IMR-90 (cell line): ENCODE measurements at regions not wholly inside any gene's neighbourhood (a gene's known extent, or its start where the extent isn't known, plus 50 kb on each side); places are given as distances from the start of the nearest gene placed in this dataset.

Source experiments
- ATAC-seq: fragments of 200-7000 bp; cut with Tn5 transposase; 2 replicates; pipeline ENCODE4 v1.9.1; 2020; ENCODE audit warnings: low read depth, mild to moderate bottlenecking, moderate library complexity
- BruUV-seq: library from RNA; stranded (reverse); fragments of 400-500 nt; replicated peaks from 2 replicates; lab custom pipeline; 2021; lab: Mats Ljungman, UMichigan
- CTCF ChIA-PET: fragments of 300-600 bp; formaldehyde crosslinking; extraction: SDS; loops from one replicate; lab custom pipeline; 2021; ENCODE audit warnings: antibody characterized with exemption; lab: Yijun Ruan, JAX
- POLR2A ChIA-PET: fragments of 300-600 bp; sonication (Branson Sonifier 250); formaldehyde crosslinking; loops from one replicate; lab custom pipeline; 2022; ENCODE audit warnings: antibody characterized with exemption; ENCODE audit not compliant: unreplicated experiment; lab: Charles Lee
- DNase-seq: peaks from one replicate; pipeline ENCODE4 v3.0.0; 2013
- H2AFZ ChIP-seq: replicated peaks from 2 replicates; pipeline ENCODE3; 2013; ENCODE audit warnings: low read length, mild to moderate bottlenecking; ENCODE audit not compliant: poor library complexity
- H2AK5ac ChIP-seq: 2 replicates; pipeline ENCODE4 v1.6.1; 2013; ENCODE audit warnings: low read depth, low read length, inconsistent platforms
- H2AK9ac ChIP-seq: replicated peaks from 2 replicates; pipeline ENCODE3; 2013; ENCODE audit warnings: mild to moderate bottlenecking, low read depth, low read length, moderate library complexity; ENCODE audit not compliant: poor library complexity
- H2BK120ac ChIP-seq: 2 replicates; pipeline ENCODE4 v1.6.1; 2013; ENCODE audit warnings: low read depth, low read length, inconsistent platforms
- H2BK15ac ChIP-seq: 3 replicates; pipeline ENCODE4 v1.6.1; 2013; ENCODE audit warnings: low read depth, low read length, inconsistent platforms
- H2BK20ac ChIP-seq: 2 replicates; pipeline ENCODE4 v1.6.1; 2013; ENCODE audit warnings: low read depth, mild to moderate bottlenecking, inconsistent platforms, low read length, moderate library complexity
- H2BK5ac ChIP-seq: 2 replicates; pipeline ENCODE4 v1.6.1; 2013; ENCODE audit warnings: mild to moderate bottlenecking, low read depth, low read length, inconsistent platforms; ENCODE audit not compliant: poor library complexity, severe bottlenecking
- H3K14ac ChIP-seq: replicated peaks from 2 replicates; pipeline ENCODE4 v1.6.1; 2013; ENCODE audit warnings: low read depth, low read length, inconsistent platforms
- H3K18ac ChIP-seq: 2 replicates; pipeline ENCODE4 v1.6.1; 2013; ENCODE audit warnings: low read depth, low read length, control low read depth
- H3K23ac ChIP-seq: 2 replicates; pipeline ENCODE4 v1.6.1; 2013; ENCODE audit warnings: low read depth, low read length, inconsistent platforms
- H3K27ac ChIP-seq: 2 replicates; pipeline ENCODE4 v1.5.1; 2013; ENCODE audit warnings: mild to moderate bottlenecking, control low read depth, low read length; ENCODE audit not compliant: insufficient read depth
- H3K27me3 ChIP-seq: 2 replicates; pipeline ENCODE4 v1.6.1; 2013; ENCODE audit warnings: low read length; ENCODE audit not compliant: control insufficient read depth, insufficient read depth
- H3K36me3 ChIP-seq: 2 replicates; pipeline ENCODE4 v1.6.1; 2013; ENCODE audit warnings: low read length, mixed read lengths; ENCODE audit not compliant: control insufficient read depth, insufficient read depth
- H3K4ac ChIP-seq: 2 replicates; pipeline ENCODE4 v1.6.1; 2013; ENCODE audit warnings: low read depth, low read length, inconsistent platforms
- H3K4me1 ChIP-seq: 2 replicates; pipeline ENCODE4 v1.6.1; 2013; ENCODE audit warnings: low read length, mixed read lengths; ENCODE audit not compliant: control insufficient read depth, insufficient read depth
- H3K4me2 ChIP-seq: 2 replicates; pipeline ENCODE4 v1.6.1; 2013; ENCODE audit warnings: low read depth, mild to moderate bottlenecking, control low read depth, low read length, moderate library complexity
- H3K4me3 ChIP-seq: 2 replicates; pipeline ENCODE4 v1.5.1; 2013; ENCODE audit warnings: low read depth, mild to moderate bottlenecking, control low read depth, low read length, moderate library complexity; ENCODE audit not compliant: insufficient read depth
- H3K56ac ChIP-seq: 2 replicates; pipeline ENCODE4 v1.6.1; 2013; ENCODE audit warnings: low read length, inconsistent platforms; ENCODE audit not compliant: insufficient read depth; ENCODE audit errors: extremely low read depth
- H3K79me1 ChIP-seq, 2 experiments: 2 replicates each; pipeline ENCODE4 v1.6.1; 2013; ENCODE audit warnings: low read length in 2 of 2, inconsistent platforms in 1 of 2, low read depth in 1 of 2
- H3K9ac ChIP-seq: 2 replicates; pipeline ENCODE4 v1.6.1; 2013; ENCODE audit warnings: low read depth, low read length, control low read depth
- H3K9me1 ChIP-seq: 2 replicates; pipeline ENCODE4 v1.6.1; 2013; ENCODE audit warnings: low read length, inconsistent platforms; ENCODE audit not compliant: insufficient read depth
- H3K9me3 ChIP-seq: 2 replicates; pipeline ENCODE4 v1.6.1; 2013; ENCODE audit warnings: low read length; ENCODE audit not compliant: control insufficient read depth, insufficient read depth
- H4K20me1 ChIP-seq: 2 replicates; pipeline ENCODE4 v1.6.1; 2013; ENCODE audit warnings: low read length, inconsistent platforms; ENCODE audit not compliant: insufficient read depth
- H4K5ac ChIP-seq: 2 replicates; pipeline ENCODE4 v1.6.1; 2013; ENCODE audit warnings: mild to moderate bottlenecking, low read depth, low read length, control low read depth
- H4K8ac ChIP-seq, 2 experiments: 2 replicates each; pipeline ENCODE4 v1.6.1; 2013; ENCODE audit warnings: low read depth in 2 of 2, low read length in 2 of 2, control low read depth in 1 of 2, inconsistent platforms in 1 of 2
- H4K91ac ChIP-seq: 2 replicates; pipeline ENCODE4 v1.6.1; 2013; ENCODE audit warnings: low read depth, low read length, inconsistent platforms; ENCODE audit not compliant: insufficient read depth
- BHLHE40 ChIP-seq: fragments of 150-350 bp; IDR thresholded peaks from 2 replicates; pipeline ENCODE4 v1.6.1; 2016; ENCODE audit warnings: mild to moderate bottlenecking, low read depth, low read length
- CEBPB ChIP-seq: IDR thresholded peaks from 2 replicates; pipeline ENCODE4 v1.6.1; 2012; ENCODE audit warnings: low read depth, low read length, improper control_type of control experiment
- CHD1 ChIP-seq: IDR thresholded peaks from 2 replicates; pipeline ENCODE4 v1.6.1; 2012; ENCODE audit warnings: low read depth, low read length, improper control_type of control experiment
- ELK1 ChIP-seq: fragments of 150-350 bp; IDR thresholded peaks from 2 replicates; pipeline ENCODE4 v1.6.1; 2016; ENCODE audit warnings: low read depth, mild to moderate bottlenecking, low read length, moderate library complexity, borderline replicate concordance
- FOS ChIP-seq: fragments of 150-350 bp; IDR thresholded peaks from 2 replicates; pipeline ENCODE4 v1.6.1; 2016; ENCODE audit warnings: low read depth, low read length
- MAFK ChIP-seq: IDR thresholded peaks from 2 replicates; pipeline ENCODE4 v1.6.1; 2012; ENCODE audit warnings: low read depth, low read length, improper control_type of control experiment
- MAZ ChIP-seq: IDR thresholded peaks from 2 replicates; pipeline ENCODE4 v1.6.1; 2012; ENCODE audit warnings: low read depth, mild to moderate bottlenecking, low read length, improper control_type of control experiment, moderate library complexity, borderline replicate concordance
- MXI1 ChIP-seq: IDR thresholded peaks from 2 replicates; pipeline ENCODE4 v1.6.1; 2012; ENCODE audit warnings: low read depth, mild to moderate bottlenecking, low read length, moderate library complexity, borderline replicate concordance
- POLR2A ChIP-seq: IDR thresholded peaks from 2 replicates; pipeline ENCODE4 v1.6.1; 2012; ENCODE audit warnings: mild to moderate bottlenecking, low read depth, low read length
- RAD21 ChIP-seq: IDR thresholded peaks from 2 replicates; pipeline ENCODE4 v1.6.1; 2012; ENCODE audit warnings: low read length, improper control_type of control experiment
- RCOR1 ChIP-seq: IDR thresholded peaks from 2 replicates; pipeline ENCODE4 v1.6.1; 2012; ENCODE audit warnings: mild to moderate bottlenecking, low read length, improper control_type of control experiment; ENCODE audit not compliant: insufficient replicate concordance
- RFX5 ChIP-seq: IDR thresholded peaks from 2 replicates; pipeline ENCODE4 v1.8.0; 2012; ENCODE audit warnings: low read depth, mild to moderate bottlenecking, low read length, moderate library complexity
- SMC3 ChIP-seq: fragments of 150-350 bp; IDR thresholded peaks from 2 replicates; pipeline ENCODE4 v1.6.1; 2016; ENCODE audit warnings: low read depth, mild to moderate bottlenecking, antibody characterized with exemption, low read length, moderate library complexity
- USF2 ChIP-seq: fragments of 150-350 bp; IDR thresholded peaks from 2 replicates; pipeline ENCODE4 v1.6.1; 2017; ENCODE audit warnings: mild to moderate bottlenecking, antibody characterized with exemption, low read length, low read depth
- WGBS, 2 experiments: methylation state at CpG; one replicate each; pipeline versions ENCODE4 v1.1.5 to v1.1.7; 2013; ENCODE audit warnings: missing lambda C conversion rate in 2 of 2; ENCODE audit not compliant: insufficient read length in 1 of 2; ENCODE audit errors: extremely low coverage in 2 of 2; 5-methylcytosine and 5-hydroxymethylcytosine counted together
- dilution Hi-C: fragments of 300-500 bp; cut with HindIII; formaldehyde crosslinking; loops from one replicate; pipeline ENCODE4 v1.14.3; 2018; ENCODE audit warnings: low sequenced_read_pairs; ENCODE audit not compliant: unreplicated experiment
- in situ Hi-C: fragments of 300-500 bp; cut with MboI; formaldehyde crosslinking; loops from 3 replicates; pipeline ENCODE4 v1.14.3; 2019; ENCODE audit warnings: low sequenced_read_pairs, inconsistent platforms, mixed read lengths
- intact Hi-C: fragments of 100-400 bp; cut with micrococcal nuclease; formaldehyde crosslinking; loops from 2 replicates; pipeline ENCODE4 v1.10.0; 2022
- TF ChIP-seq, protein P1 (sequence below): conservative IDR thresholded peaks from 2 replicates; pipeline ENCODE4 v1.5.1; 2012; ENCODE audit warnings: mild to moderate bottlenecking, low read depth, low read length, improper control_type of control experiment

DNA sequence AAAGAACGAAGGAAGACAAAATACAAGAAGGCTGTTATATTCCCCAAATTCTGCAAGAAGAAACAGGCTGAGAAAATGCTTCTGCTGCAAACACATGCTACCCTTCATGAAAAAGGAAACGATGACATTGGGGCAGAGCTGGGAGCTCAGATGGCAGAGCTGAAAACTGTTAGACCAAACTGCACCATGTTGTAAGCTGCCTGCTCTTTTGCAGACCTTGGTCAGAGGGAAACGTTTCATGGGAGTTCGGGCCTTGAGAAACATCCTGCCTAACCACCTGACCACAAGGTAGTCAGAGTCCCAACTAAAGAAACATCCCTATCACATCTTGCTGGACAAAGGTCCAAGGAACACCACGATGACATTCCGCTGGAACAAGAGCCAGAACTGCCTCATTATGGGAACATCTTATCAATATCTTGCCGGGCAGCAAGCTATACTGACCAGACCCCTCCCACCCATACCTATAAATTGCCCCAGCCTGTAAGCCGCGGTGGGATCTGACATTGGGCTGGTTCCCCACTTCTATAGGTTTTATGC is 110.7 kb upstream of the CTSC start:
- BruUV-seq = no TSS peak
- H3K18ac ChIP-seq = peak overlapping the region; percentile 29; the same call in 1 of the 2 replicates
- H2BK5ac ChIP-seq = no peak overlapping the region
- H3K9ac ChIP-seq = no peak overlapping the region
- H3K14ac ChIP-seq = no peak overlapping the region
- peak overlapping the region; percentile 21; the same call in 1 of the 2 replicates for H4K91ac ChIP-seq
- dilution Hi-C loops (no loop called here), intact Hi-C loops (no loop called here), in situ Hi-C loops (no loop called here)
- no peak for ATAC-seq
- no peaks in the 10 kb centered on the region for H3K79me1 ChIP-seq
- no peak overlapping the region for H3K4me3 ChIP-seq
- H3K27ac ChIP-seq = no peak overlapping the region
- H4K5ac ChIP-seq = no peak overlapping the region
- no peak overlapping the region; the same call in 1 of the 2 replicates for H3K56ac ChIP-seq
- no peak overlapping the region; the same call in 2 of the 3 replicates for H2BK15ac ChIP-seq
- no peak overlapping the region for H2AK9ac ChIP-seq
- H4K20me1 ChIP-seq = no peaks in the 10 kb centered on the region
- WGBS, 2 experiments = no CpG with 5 or more reads among the region's 9 CpGs
- H3K4me1 ChIP-seq = peaks cover 8% of the 10 kb centered on the region
- H2BK120ac ChIP-seq = no peak overlapping the region
- no peaks in the 10 kb centered on the region for H3K36me3 ChIP-seq
- POLR2A ChIA-PET = no interaction called here
- peaks cover 3% of the 10 kb centered on the region for H3K9me1 ChIP-seq
- H3K9me3 ChIP-seq = no peaks in the 10 kb centered on the region
- no peaks in the 10 kb centered on the region; the same call in 1 of the 2 replicates for H3K27me3 ChIP-seq
- CTCF ChIA-PET = no interaction called here
- H3K4me2 ChIP-seq = no peak overlapping the region
- H4K8ac ChIP-seq = no peak overlapping the region
- TF ChIP-seq, protein P1, sequence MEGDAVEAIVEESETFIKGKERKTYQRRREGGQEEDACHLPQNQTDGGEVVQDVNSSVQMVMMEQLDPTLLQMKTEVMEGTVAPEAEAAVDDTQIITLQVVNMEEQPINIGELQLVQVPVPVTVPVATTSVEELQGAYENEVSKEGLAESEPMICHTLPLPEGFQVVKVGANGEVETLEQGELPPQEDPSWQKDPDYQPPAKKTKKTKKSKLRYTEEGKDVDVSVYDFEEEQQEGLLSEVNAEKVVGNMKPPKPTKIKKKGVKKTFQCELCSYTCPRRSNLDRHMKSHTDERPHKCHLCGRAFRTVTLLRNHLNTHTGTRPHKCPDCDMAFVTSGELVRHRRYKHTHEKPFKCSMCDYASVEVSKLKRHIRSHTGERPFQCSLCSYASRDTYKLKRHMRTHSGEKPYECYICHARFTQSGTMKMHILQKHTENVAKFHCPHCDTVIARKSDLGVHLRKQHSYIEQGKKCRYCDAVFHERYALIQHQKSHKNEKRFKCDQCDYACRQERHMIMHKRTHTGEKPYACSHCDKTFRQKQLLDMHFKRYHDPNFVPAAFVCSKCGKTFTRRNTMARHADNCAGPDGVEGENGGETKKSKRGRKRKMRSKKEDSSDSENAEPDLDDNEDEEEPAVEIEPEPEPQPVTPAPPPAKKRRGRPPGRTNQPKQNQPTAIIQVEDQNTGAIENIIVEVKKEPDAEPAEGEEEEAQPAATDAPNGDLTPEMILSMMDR = no peak
- TF ChIP-seq ELK1 (no peak), SMC3 (no peak), RFX5 (no peak), BHLHE40 (no peak), POLR2A (no peak), USF2 (no peak), CEBPB (no peak), CHD1 (no peak), MAZ (no peak), MXI1 (no peak), FOS (no peak), MAFK (no peak), RCOR1 (no peak), RAD21 (no peak)
- H3K4ac ChIP-seq = 0 out of 2 replicates have a peak overlapping the region, but pooled peaks have one; percentile 15
- H2AK5ac ChIP-seq = no peak overlapping the region
- no peak overlapping the region for H2AFZ ChIP-seq
- no peak overlapping the region for H3K23ac ChIP-seq
- DNase-seq = no peak
- H2BK20ac ChIP-seq = no peak overlapping the region
